H1 (cell line): ENCODE measurements at regions not wholly inside any gene's neighbourhood (a gene's known extent, or its start where the extent isn't known, plus 50 kb on each side); places are given as distances from the start of the nearest gene placed in this dataset.

Source experiments
- CHD7 ChIP-seq: fragments of 300-600 bp; sonication (generic); IDR thresholded peaks from 2 replicates; pipeline ENCODE4 v1.7.1; 2012; ENCODE audit warnings: low read length, moderate library complexity, mild to moderate bottlenecking, inconsistent platforms; ENCODE audit not compliant: insufficient replicate concordance
- E2F6 ChIP-seq: IDR thresholded peaks from 2 replicates; pipeline ENCODE4 v1.6.1; 2012; ENCODE audit warnings: inconsistent platforms
- EZH2 ChIP-seq: fragments of 200-600 bp; sonication (generic); IDR thresholded peaks from 2 replicates; pipeline ENCODE4 v1.7.1; 2012; ENCODE audit warnings: low read depth, mild to moderate bottlenecking, moderate library complexity, low read length, inconsistent platforms; ENCODE audit not compliant: severe bottlenecking
- KDM5A ChIP-seq: fragments of 200-600 bp; IDR thresholded peaks from 2 replicates; pipeline ENCODE4 v1.7.1; 2012; ENCODE audit warnings: mild to moderate bottlenecking, low read length, inconsistent platforms, mixed read lengths
- POU5F1 ChIP-seq: IDR thresholded peaks from 2 replicates; pipeline ENCODE4 v1.6.1; 2011; ENCODE audit warnings: low read depth, mild to moderate bottlenecking, low read length, moderate library complexity
- RXRA ChIP-seq: IDR thresholded peaks from 2 replicates; pipeline ENCODE4 v1.6.1; 2011; ENCODE audit warnings: low read depth, mild to moderate bottlenecking, low read length, moderate library complexity; ENCODE audit not compliant: insufficient read depth
- SIX5 ChIP-seq: IDR thresholded peaks from 2 replicates; pipeline ENCODE4 v1.6.1; 2011; ENCODE audit warnings: mild to moderate bottlenecking, low read depth, low read length
- SP1 ChIP-seq: IDR thresholded peaks from 2 replicates; pipeline ENCODE4 v1.6.1; 2011; ENCODE audit warnings: low read depth, low read length
- SUZ12 ChIP-seq: fragments of 200-600 bp; sonication (generic); IDR thresholded peaks from 2 replicates; pipeline ENCODE4 v1.6.1; 2012; ENCODE audit warnings: mild to moderate bottlenecking, inconsistent platforms, low read length, moderate library complexity, mixed read lengths

GRCh38 chr2:228927028-228928010 is 343.8 kb downstream of the PID1 start (continued):
- TF ChIP-seq CHD7 (no peak), POU5F1 (no peak), KDM5A (no peak), E2F6 (no peak), RXRA (no peak), SUZ12 (no peak), EZH2 (no peak), SIX5 (no peak), SP1 (no peak)
